ENCODE measurements at regions not wholly inside any gene's neighbourhood (a gene's known extent, or its start where the extent isn't known, plus 50 kb on each side); places are given as distances from the start of the nearest gene placed in this dataset.

GRCh38 chr11:70757241-70757640 lies 358.9 kb downstream of the CTTN start:
- Histone ChIP-seq H3K4me3 (ENCODE audit: low read depth, low read length) (no peak overlapping the region), H3K27me3 (ENCODE audit: control insufficient read depth, insufficient read depth, low read length) (no peaks in the 10 kb centered on the region), H3K9me3 (ENCODE audit: control insufficient read depth, insufficient read depth, low read length) (peaks cover 49% of the 10 kb centered on the region), H3K27ac (ENCODE audit: low read depth, low read length) (no peak overlapping the region)
- ChIA-PET POLR2A (no interaction called here), CTCF (interaction anchor here (6.3 kb wide), 1 partner anchor 289 kb away, joined by 37 read pairs; no protein-coding TSS in a partner anchor)
- no peak for DNase-seq (ENCODE audit: low read depth, low spot score)
- TF ChIP-seq CTCF (IDR thresholded peaks at IDR 0.05; ENCODE audit: low read depth, low read length), result no peak

- DNase-seq (ENCODE audit: low read depth, low spot score), result no peak
- POLR2A ChIA-PET, result no interaction called here
- Histone ChIP-seq H3K9me3 (ENCODE audit: control insufficient read depth, insufficient read depth, low read length) (peaks cover 53% of the 10 kb centered on the region), H3K27me3 (ENCODE audit: control insufficient read depth, insufficient read depth, low read length) (no peaks in the 10 kb centered on the region), H3K27ac (ENCODE audit: low read depth, low read length) (no peak overlapping the region), H3K4me3 (ENCODE audit: low read depth, low read length) (no peak overlapping the region)
- no peak for TF ChIP-seq CTCF (IDR thresholded peaks at IDR 0.05; ENCODE audit: low read depth, low read length)
- CTCF ChIA-PET, result interaction anchor here (6.3 kb wide), 1 partner anchor 290 kb away, joined by 37 read pairs; no protein-coding TSS in a partner anchor
Observed at GRCh38 chr11:70758206-70758605, 359.9 kb downstream of the CTTN start.

DNA sequence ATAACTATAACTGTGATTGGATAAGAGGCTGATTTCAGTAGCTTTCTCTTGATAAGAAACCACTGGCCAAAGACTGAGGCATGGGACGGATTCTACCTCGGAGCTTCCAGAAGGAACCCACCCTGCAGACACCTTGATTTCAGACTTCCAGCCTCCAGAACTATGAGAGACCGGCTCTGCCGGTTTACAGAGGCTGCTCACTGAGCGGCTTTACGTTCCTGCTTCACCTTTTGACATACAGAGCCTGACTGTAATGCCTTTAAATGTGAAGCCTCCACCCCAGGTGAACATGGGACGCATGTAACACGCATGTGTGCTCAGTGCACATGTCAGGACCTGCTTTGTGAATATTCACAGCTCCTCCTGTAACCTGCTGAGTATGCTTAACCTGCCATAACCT lies 361.5 kb downstream of the CTTN start:
- TF ChIP-seq CTCF (IDR thresholded peaks at IDR 0.05; ENCODE audit: low read depth, low read length), result no peak
- no peak for DNase-seq (ENCODE audit: low read depth, low spot score)
- ChIA-PET CTCF (interaction anchor here (6.3 kb wide), 1 partner anchor 291 kb away, joined by 37 read pairs; no protein-coding TSS in a partner anchor), POLR2A (no interaction called here)
- Histone ChIP-seq H3K27ac (ENCODE audit: low read depth, low read length) (no peak overlapping the region), H3K4me3 (ENCODE audit: low read depth, low read length) (no peak overlapping the region), H3K9me3 (ENCODE audit: control insufficient read depth, insufficient read depth, low read length) (peaks cover 58% of the 10 kb centered on the region), H3K27me3 (ENCODE audit: control insufficient read depth, insufficient read depth, low read length) (no peaks in the 10 kb centered on the region)

DNA sequence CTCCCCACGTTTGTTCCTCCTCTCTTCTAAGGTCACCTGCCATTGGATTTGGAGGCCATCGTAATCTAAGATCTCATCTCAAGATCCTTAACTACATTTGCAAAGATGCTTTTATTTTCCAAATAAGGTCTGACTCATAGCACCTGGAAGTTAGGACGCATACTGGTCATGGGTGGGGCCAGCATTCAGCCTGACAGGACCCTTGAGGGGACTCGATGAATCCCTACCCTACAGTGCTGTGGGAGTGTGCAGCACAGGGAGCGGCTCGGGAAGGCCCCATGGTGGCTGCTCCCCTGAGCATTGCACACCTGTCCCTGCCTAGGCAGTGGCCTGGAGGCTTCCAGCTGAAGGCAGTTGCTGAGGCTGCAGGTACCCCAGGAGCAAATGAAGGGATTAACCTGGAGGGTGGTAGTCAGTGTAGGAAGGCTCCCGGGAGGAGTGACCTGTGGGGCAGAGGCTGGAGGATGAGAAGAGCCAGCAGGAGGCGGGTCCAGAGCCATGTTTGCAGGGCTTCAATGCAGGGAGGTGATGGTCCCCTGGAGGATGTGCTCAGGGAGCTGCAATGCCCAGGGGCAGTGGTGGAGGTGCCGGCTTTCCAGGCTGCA lies 362.2 kb downstream of the CTTN start:
- H3K27ac ChIP-seq (ENCODE audit: low read depth, low read length), result no peak overlapping the region
- CTCF ChIA-PET, result interaction anchor here (6.3 kb wide), 1 partner anchor 292 kb away, joined by 37 read pairs; no protein-coding TSS in a partner anchor
- no peak for TF ChIP-seq CTCF (IDR thresholded peaks at IDR 0.05; ENCODE audit: low read depth, low read length)
- POLR2A ChIA-PET, result no interaction called here
- DNase-seq (ENCODE audit: low read depth, low spot score), result no peak
- no peak overlapping the region for H3K4me3 ChIP-seq (ENCODE audit: low read depth, low read length)
- H3K27me3 ChIP-seq (ENCODE audit: control insufficient read depth, insufficient read depth, low read length), result no peaks in the 10 kb centered on the region
- H3K9me3 ChIP-seq (ENCODE audit: control insufficient read depth, insufficient read depth, low read length), result peaks cover 54% of the 10 kb centered on the region

DNA sequence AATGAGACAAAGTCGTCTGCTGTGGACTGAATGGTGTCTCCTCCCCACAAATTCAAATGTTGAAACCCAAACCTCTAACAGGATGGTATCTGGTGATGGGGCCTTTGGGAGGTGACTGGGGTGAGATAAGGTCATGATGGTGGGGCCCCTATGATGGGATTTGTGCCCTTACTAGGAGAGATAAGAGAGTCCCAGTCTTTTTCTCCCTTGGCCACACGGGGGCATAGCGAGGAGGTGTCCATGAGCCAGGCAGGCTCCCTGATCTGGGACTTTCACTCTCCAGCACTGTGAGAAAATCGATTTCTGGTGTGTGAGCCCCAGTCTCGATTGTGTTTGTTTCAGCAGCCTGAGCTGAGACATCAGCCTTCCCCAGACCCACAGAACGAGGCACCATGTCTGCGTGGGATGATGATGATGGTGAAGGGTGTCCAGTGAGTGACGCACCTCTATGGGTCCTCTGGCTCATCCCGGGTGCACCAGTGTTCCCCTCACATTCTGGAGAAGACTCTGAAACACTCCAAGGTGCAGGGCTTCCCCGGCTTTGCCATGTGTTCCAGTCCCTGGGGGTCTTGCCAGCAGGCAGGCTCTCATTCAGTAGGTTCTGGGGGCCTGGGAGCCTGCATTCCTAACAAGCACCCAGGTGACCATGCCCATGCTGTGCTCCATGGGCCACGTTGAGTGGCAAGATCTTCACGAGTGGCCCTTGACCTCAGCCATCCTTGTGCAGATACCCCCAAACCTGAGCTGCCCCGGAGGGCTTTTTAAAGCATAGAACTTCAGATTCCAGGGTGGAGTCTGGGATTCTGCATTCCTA lies 363.0 kb downstream of the CTTN start:
- POLR2A ChIA-PET, result no interaction called here
- no peak for TF ChIP-seq CTCF (IDR thresholded peaks at IDR 0.05; ENCODE audit: low read depth, low read length)
- DNase-seq (ENCODE audit: low read depth, low spot score), result no peak
- H3K27me3 ChIP-seq (ENCODE audit: control insufficient read depth, insufficient read depth, low read length), result no peaks in the 10 kb centered on the region
- no peak overlapping the region for H3K4me3 ChIP-seq (ENCODE audit: low read depth, low read length)
- peaks cover 47% of the 10 kb centered on the region for H3K9me3 ChIP-seq (ENCODE audit: control insufficient read depth, insufficient read depth, low read length)
- CTCF ChIA-PET, result no interaction called here
- no peak overlapping the region for H3K27ac ChIP-seq (ENCODE audit: low read depth, low read length)

All from AG04450 (cell line).